RWPE2 (cell line): ENCODE measurements at regions not wholly inside any gene's neighbourhood (a gene's known extent, or its start where the extent isn't known, plus 50 kb on each side); places are given as distances from the start of the nearest gene placed in this dataset.

Experiments used
- ATAC-seq: fragments of 200-7000 bp; cut with Tn5 transposase; 3 replicates; pipeline ENCODE4 v1.9.1; 2021; ENCODE audit warnings: low read depth
- DNase-seq: peaks from one replicate; pipeline ENCODE4 v3.0.0-alpha.2; 2020; ENCODE audit warnings: low spot score
- H3K27ac ChIP-seq: fragments of 450-650 bp; 2 replicates; pipeline ENCODE4 v1.5.1; 2017; ENCODE audit warnings: mild to moderate bottlenecking; ENCODE audit not compliant: poor library complexity, severe bottlenecking
- H3K27me3 ChIP-seq: fragments of 250-450 bp; sonication (Bioruptor Pico); 2 replicates; pipeline ENCODE4 v1.5.1; 2021; ENCODE audit warnings: mild to moderate bottlenecking, moderate library complexity; ENCODE audit not compliant: insufficient read depth, poor library complexity, severe bottlenecking
- H3K36me3 ChIP-seq: fragments of 250-450 bp; sonication (Bioruptor Pico); 2 replicates; pipeline ENCODE4 v1.5.1; 2020; ENCODE audit warnings: low read depth, mild to moderate bottlenecking, moderate library complexity
- H3K4me1 ChIP-seq: fragments of 250-450 bp; sonication (Bioruptor Pico); 2 replicates; pipeline ENCODE4 v1.5.1; 2021; ENCODE audit warnings: mild to moderate bottlenecking, moderate library complexity; ENCODE audit not compliant: insufficient read depth, poor library complexity, severe bottlenecking
- H3K4me3 ChIP-seq: fragments of 250-450 bp; sonication (Bioruptor Pico); 2 replicates; pipeline ENCODE4 v1.5.1; 2021; ENCODE audit warnings: mild to moderate bottlenecking, moderate library complexity; ENCODE audit not compliant: severe bottlenecking
- H3K9me3 ChIP-seq: fragments of 250-450 bp; sonication (Bioruptor Pico); 2 replicates; pipeline ENCODE4 v1.5.1; 2021; ENCODE audit warnings: mild to moderate bottlenecking, moderate library complexity; ENCODE audit not compliant: severe bottlenecking
- TF ChIP-seq, protein P1 (sequence below): fragments of 450-650 bp; IDR thresholded peaks from one replicate; pipeline ENCODE4 v1.5.1; 2017; ENCODE audit warnings: mild to moderate bottlenecking, moderate library complexity; ENCODE audit not compliant: poor library complexity, severe bottlenecking

DNA sequence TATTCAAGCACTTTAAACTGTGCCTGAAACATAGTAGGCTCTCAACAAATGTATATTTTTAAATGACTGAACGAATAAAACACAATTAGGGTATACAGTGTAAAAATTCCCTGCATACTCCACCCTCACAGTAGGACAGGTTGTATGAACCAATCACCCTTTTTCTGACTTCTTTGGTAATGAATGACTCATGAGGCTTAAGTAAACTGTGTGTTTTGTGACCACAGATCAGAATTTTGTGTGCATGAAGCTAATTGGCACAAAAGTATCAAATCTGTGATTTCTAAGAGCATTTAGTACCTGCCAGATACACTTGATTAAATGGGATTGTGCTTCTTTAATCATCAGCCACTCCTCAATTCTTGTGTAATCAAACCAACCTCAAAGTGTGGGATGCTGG is 109.9 kb upstream of the MAP4K3 start:
- no peaks in the 10 kb centered on the region for H3K36me3 ChIP-seq
- peak; percentile 22; the same call in 2 of the 3 replicates for ATAC-seq
- H3K27me3 ChIP-seq, result no peaks in the 10 kb centered on the region
- TF ChIP-seq, protein P1, sequence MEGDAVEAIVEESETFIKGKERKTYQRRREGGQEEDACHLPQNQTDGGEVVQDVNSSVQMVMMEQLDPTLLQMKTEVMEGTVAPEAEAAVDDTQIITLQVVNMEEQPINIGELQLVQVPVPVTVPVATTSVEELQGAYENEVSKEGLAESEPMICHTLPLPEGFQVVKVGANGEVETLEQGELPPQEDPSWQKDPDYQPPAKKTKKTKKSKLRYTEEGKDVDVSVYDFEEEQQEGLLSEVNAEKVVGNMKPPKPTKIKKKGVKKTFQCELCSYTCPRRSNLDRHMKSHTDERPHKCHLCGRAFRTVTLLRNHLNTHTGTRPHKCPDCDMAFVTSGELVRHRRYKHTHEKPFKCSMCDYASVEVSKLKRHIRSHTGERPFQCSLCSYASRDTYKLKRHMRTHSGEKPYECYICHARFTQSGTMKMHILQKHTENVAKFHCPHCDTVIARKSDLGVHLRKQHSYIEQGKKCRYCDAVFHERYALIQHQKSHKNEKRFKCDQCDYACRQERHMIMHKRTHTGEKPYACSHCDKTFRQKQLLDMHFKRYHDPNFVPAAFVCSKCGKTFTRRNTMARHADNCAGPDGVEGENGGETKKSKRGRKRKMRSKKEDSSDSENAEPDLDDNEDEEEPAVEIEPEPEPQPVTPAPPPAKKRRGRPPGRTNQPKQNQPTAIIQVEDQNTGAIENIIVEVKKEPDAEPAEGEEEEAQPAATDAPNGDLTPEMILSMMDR, result no peak
- peaks cover 42% of the 10 kb centered on the region for H3K4me1 ChIP-seq
- no peak overlapping the region for H3K4me3 ChIP-seq
- DNase-seq, result no peak
- H3K27ac ChIP-seq, result peak overlapping the region; percentile 96
- H3K9me3 ChIP-seq, result no peaks in the 10 kb centered on the region

DNA sequence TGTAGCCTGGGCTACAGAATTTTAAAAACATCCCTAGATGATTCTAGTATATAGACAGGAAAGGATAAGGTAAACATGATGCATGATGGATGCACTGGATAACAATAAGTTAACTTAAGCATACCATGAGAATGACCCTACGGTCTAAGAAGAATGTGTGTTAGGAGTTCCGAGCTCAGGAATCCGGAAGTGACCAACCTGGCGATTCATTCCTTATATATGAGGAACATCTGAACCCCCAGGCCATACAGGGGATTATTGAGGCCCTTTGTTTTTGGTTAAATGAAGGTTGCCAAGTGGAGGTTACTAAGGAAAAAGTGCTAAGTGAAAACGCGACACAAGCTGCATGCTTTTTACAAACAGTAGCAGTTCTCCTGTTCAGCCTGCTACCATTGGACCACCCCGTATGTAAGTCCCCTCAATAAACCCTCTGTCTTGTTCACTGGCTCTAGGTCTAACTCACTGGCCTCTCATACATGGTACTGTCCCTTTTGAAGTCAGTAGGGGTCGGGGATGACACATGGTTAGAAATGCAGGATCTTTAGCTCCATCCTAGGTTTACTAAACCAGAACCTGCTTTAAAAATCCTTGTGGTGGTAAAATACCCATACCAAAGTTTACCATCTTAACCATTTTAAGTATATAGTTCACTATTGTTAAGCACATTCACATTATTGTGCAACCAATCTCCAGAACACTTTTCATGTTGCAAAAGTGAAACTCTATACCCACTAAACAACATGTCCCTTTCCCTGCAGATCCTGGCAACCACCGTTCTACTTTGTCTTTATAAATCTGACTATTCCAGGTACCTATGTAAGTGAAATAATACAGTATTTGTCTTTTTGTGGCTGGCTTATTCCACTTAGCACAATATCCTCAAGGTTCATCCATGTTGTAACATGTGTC is 111.0 kb upstream of the MAP4K3 start:
- no peak overlapping the region for H3K4me3 ChIP-seq
- ATAC-seq (peak; percentile 94), DNase-seq (peak; percentile 80)
- H3K36me3 ChIP-seq, result no peaks in the 10 kb centered on the region
- H3K4me1 ChIP-seq, result peaks cover 42% of the 10 kb centered on the region
- peak overlapping the region; percentile 96 for H3K27ac ChIP-seq
- TF ChIP-seq, protein P1, result no peak
- no peaks in the 10 kb centered on the region for H3K27me3 ChIP-seq
- H3K9me3 ChIP-seq, result no peaks in the 10 kb centered on the region

DNA sequence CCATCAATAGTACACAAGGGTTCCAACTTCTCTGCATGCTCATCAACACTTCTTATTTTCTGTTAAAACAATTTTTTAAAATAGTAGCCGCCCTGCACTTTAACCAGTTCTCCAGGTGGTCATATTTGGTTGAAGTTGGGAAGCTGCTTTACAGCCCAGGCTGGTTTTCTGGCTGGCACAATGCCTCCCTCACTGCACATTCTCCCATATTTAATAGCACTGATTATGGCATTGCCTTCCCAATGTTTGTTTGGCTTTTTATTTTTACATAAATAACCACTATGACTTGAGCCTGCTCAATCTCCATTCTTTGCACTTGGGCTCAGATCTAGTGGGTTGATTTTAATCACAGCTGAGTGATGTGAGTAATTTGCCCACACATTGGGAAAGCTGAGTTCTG is 111.9 kb upstream of the MAP4K3 start:
- H3K9me3 ChIP-seq, result peaks cover 3% of the 10 kb centered on the region
- TF ChIP-seq, protein P1, result no peak
- no peak overlapping the region for H3K4me3 ChIP-seq
- H3K27me3 ChIP-seq, result no peaks in the 10 kb centered on the region
- no peak for DNase-seq
- ATAC-seq, result no peak
- H3K36me3 ChIP-seq, result no peaks in the 10 kb centered on the region
- peaks cover 42% of the 10 kb centered on the region for H3K4me1 ChIP-seq
- H3K27ac ChIP-seq, result peak overlapping the region; percentile 96

DNA sequence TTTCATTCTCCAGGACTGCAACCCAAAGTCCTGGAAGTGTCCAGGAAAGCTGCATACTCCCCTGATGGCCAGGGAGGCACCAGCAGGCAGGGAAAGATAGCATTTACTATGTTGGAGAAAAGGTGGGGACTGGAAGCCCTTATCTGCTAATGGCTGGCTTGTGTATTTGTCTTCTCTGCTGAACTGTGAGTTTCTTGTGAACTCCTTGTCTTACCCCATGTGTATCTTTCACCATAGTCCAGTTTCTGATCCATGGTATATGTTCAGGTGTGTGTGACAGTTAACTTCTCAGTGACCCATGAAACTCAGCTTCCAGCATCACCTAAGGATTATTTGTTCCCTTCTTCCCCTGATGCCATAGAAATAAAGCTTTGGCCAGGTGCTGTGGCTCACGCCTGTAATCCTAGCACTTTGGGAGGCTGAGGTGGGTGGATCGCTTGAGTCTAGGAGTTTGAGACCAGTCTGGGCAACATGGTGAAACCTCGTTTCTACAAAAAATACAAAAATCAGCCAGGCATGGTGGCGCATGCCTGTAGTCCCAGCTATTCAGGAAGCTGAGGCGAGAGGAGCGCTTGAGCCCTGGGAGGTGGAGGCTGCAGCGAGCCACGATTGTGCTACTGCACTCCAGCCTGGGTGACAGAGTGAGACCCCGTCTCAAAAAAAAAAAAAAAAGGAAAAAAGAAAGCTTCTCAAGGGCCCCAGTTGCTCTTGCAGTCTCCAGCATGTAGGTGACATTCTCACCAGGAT is 112.8 kb upstream of the MAP4K3 start:
- no peaks in the 10 kb centered on the region for H3K36me3 ChIP-seq
- DNase-seq, result no peak
- H3K4me1 ChIP-seq, result peaks cover 42% of the 10 kb centered on the region
- H3K27me3 ChIP-seq, result no peaks in the 10 kb centered on the region
- ATAC-seq, result no peak
- peaks cover 3% of the 10 kb centered on the region for H3K9me3 ChIP-seq
- peak overlapping the region; percentile 96 for H3K27ac ChIP-seq
- no peak overlapping the region for H3K4me3 ChIP-seq
- TF ChIP-seq, protein P1, result no peak
